H7 (cell line): ENCODE measurements at regions not wholly inside any gene's neighbourhood (a gene's known extent, or its start where the extent isn't known, plus 50 kb on each side); places are given as distances from the start of the nearest gene placed in this dataset.
"Not testable (repeated sequence)": the region's sequence is repeated elsewhere in the genome, so short reads cannot be mapped to it uniquely, and the experiment has no call there.

Experiments
- DNase-seq: peaks from one replicate; pipeline ENCODE4 v3.0.0; 2012
- H3K27me3 ChIP-seq: 2 replicates; pipeline ENCODE4 v1.6.0; 2011; ENCODE audit warnings: mild to moderate bottlenecking, low read length; ENCODE audit not compliant: control insufficient read depth, insufficient read depth
- H3K36me3 ChIP-seq: replicated peaks from 2 replicates; pipeline ENCODE4 v1.5.1; 2011; ENCODE audit warnings: low read length; ENCODE audit not compliant: control insufficient read depth, insufficient read depth
- H3K4me3 ChIP-seq: 2 replicates; pipeline ENCODE4 v1.5.1; 2011; ENCODE audit warnings: low read depth, mild to moderate bottlenecking, control low read depth, low read length, moderate library complexity; ENCODE audit not compliant: insufficient read depth

GRCh38 chr13:50244713-50245574 is 229.7 kb downstream of the KCNRG start:
- Histone ChIP-seq H3K27me3 (no peaks in the 10 kb centered on the region), H3K4me3 (no peak overlapping the region), H3K36me3 (no peaks in the 10 kb centered on the region)
- DNase-seq, result no peak

- Histone ChIP-seq H3K27me3 (no peaks in the 10 kb centered on the region), H3K4me3 (no peak overlapping the region), H3K36me3 (no peaks in the 10 kb centered on the region)
- no peak for DNase-seq
Measured at GRCh38 chr13:50247223-50247622, 232.0 kb downstream of the KCNRG start.

GRCh38 chr13:50248516-50249143 is 233.4 kb downstream of the KCNRG start:
- no peak for DNase-seq
- Histone ChIP-seq H3K4me3 (no peak overlapping the region), H3K27me3 (no peaks in the 10 kb centered on the region), H3K36me3 (no peaks in the 10 kb centered on the region)

GRCh38 chr13:50249144-50249521 is 233.9 kb downstream of the KCNRG start:
- H3K36me3 ChIP-seq, result no peaks in the 10 kb centered on the region
- no peak overlapping the region for H3K4me3 ChIP-seq
- no peak for DNase-seq
- H3K27me3 ChIP-seq, result no peaks in the 10 kb centered on the region

GRCh38 chr13:50250401-50250800 is 235.2 kb downstream of the KCNRG start:
- no peak for DNase-seq
- Histone ChIP-seq H3K27me3 (no peaks in the 10 kb centered on the region), H3K36me3 (no peaks in the 10 kb centered on the region), H3K4me3 (no peak overlapping the region)

GRCh38 chr13:50255639-50256038 is 240.4 kb downstream of the KCNRG start:
- Histone ChIP-seq H3K36me3 (no peaks in the 10 kb centered on the region), H3K27me3 (no peaks in the 10 kb centered on the region), H3K4me3 (no peak overlapping the region)
- DNase-seq, result no peak

- H3K4me3 ChIP-seq, DNase-seq, H3K27me3 ChIP-seq, H3K36me3 ChIP-seq: not testable (repeated sequence)
Measured at GRCh38 chr13:50256536-50257321, 241.5 kb downstream of the KCNRG start.

GRCh38 chr13:50257646-50258045 is 242.4 kb downstream of the KCNRG start:
- Histone ChIP-seq H3K36me3 (no peaks in the 10 kb centered on the region), H3K4me3 (no peak overlapping the region), H3K27me3 (no peaks in the 10 kb centered on the region)
- no peak for DNase-seq

- no peak for DNase-seq
- Histone ChIP-seq H3K4me3 (no peak overlapping the region), H3K36me3 (no peaks in the 10 kb centered on the region), H3K27me3 (no peaks in the 10 kb centered on the region)
Measured at GRCh38 chr13:50261130-50261901, 246.1 kb downstream of the KCNRG start.

GRCh38 chr13:50267066-50267465 is 251.8 kb downstream of the KCNRG start:
- no peak for DNase-seq
- Histone ChIP-seq H3K4me3 (no peak overlapping the region), H3K27me3 (no peaks in the 10 kb centered on the region), H3K36me3 (no peaks in the 10 kb centered on the region)

- no peak for DNase-seq
- H3K27me3 ChIP-seq, result no peaks in the 10 kb centered on the region
- no peaks in the 10 kb centered on the region for H3K36me3 ChIP-seq
- H3K4me3 ChIP-seq, result no peak overlapping the region
Measured at GRCh38 chr13:50267917-50268316, 252.7 kb downstream of the KCNRG start.

GRCh38 chr13:50268500-50268899 is 253.3 kb downstream of the KCNRG start:
- DNase-seq, result no peak
- Histone ChIP-seq H3K27me3 (no peaks in the 10 kb centered on the region), H3K4me3 (no peak overlapping the region), H3K36me3 (no peaks in the 10 kb centered on the region)

GRCh38 chr13:50274181-50274580 is 258.9 kb downstream of the KCNRG start:
- H3K36me3 ChIP-seq, result no peaks in the 10 kb centered on the region
- no peak for DNase-seq

GRCh38 chr13:50275392-50276063 is 260.3 kb downstream of the KCNRG start:
- no peak for DNase-seq
- Histone ChIP-seq H3K4me3 (no peak overlapping the region), H3K27me3 (no peaks in the 10 kb centered on the region), H3K36me3 (no peaks in the 10 kb centered on the region)

More at GRCh38 chr13:50274181-50274580, 258.9 kb downstream of the KCNRG start:
- Histone ChIP-seq H3K4me3 (no peak overlapping the region), H3K27me3 (no peaks in the 10 kb centered on the region)
